ENCODE measurements at regions not wholly inside any gene's neighbourhood (a gene's known extent, or its start where the extent isn't known, plus 50 kb on each side); places are given as distances from the start of the nearest gene placed in this dataset.

GRCh38 chr4:188197566-188197965 lies 58.3 kb downstream of the TRIML1 start:
- DNase-seq = no peak

GRCh38 chr4:188198982-188199792 lies 59.9 kb downstream of the TRIML1 start:
- no peak for DNase-seq

- DNase-seq = no peak
These were observed 62.6 kb downstream of the TRIML1 start for GRCh38 chr4:188201851-188202250.

GRCh38 chr4:188206783-188207182 lies 67.5 kb downstream of the TRIML1 start:
- no peak for DNase-seq

- DNase-seq = no peak
These were observed 75.6 kb downstream of the TRIML1 start for GRCh38 chr4:188214861-188215260.

- no peak for DNase-seq
These were observed 79.2 kb downstream of the TRIML1 start for GRCh38 chr4:188218392-188218791.

GRCh38 chr4:188220006-188220405 lies 80.8 kb downstream of the TRIML1 start:
- no peak for DNase-seq

GRCh38 chr4:188221090-188221489 lies 81.8 kb downstream of the TRIML1 start:
- DNase-seq = no peak

GRCh38 chr4:188228279-188228678 lies 89.0 kb downstream of the TRIML1 start:
- no peak for DNase-seq

- no peak for DNase-seq
These were observed 93.2 kb downstream of the TRIML1 start for GRCh38 chr4:188232428-188232827.

GRCh38 chr4:188242041-188242440 lies 102.8 kb downstream of the TRIML1 start:
- no peak for DNase-seq

- no peak for DNase-seq
These were observed 106.4 kb downstream of the TRIML1 start for GRCh38 chr4:188245651-188246050.

GRCh38 chr4:188246488-188246887 lies 107.2 kb downstream of the TRIML1 start:
- DNase-seq = no peak

GRCh38 chr4:188254211-188254610 lies 115.0 kb downstream of the TRIML1 start:
- DNase-seq = no peak

GRCh38 chr4:188262464-188262863 lies 123.2 kb downstream of the TRIML1 start:
- no peak for DNase-seq

- no peak for DNase-seq
These were observed 124.1 kb downstream of the TRIML1 start for GRCh38 chr4:188263321-188263720.

- DNase-seq = no peak
These were observed 127.1 kb downstream of the TRIML1 start for GRCh38 chr4:188266386-188266785.

- no peak for DNase-seq
These were observed 129.1 kb downstream of the TRIML1 start for GRCh38 chr4:188268131-188268908.

- DNase-seq = no peak
These were observed 131.2 kb downstream of the TRIML1 start for GRCh38 chr4:188270273-188271069.

- no peak for DNase-seq
These were observed 136.4 kb downstream of the TRIML1 start for GRCh38 chr4:188275686-188276085.

- DNase-seq = no peak
These were observed 139.9 kb downstream of the TRIML1 start for GRCh38 chr4:188279184-188279583.

GRCh38 chr4:188282471-188283232 lies 143.4 kb downstream of the TRIML1 start:
- DNase-seq = no peak

Data from skin of body (tissue), 1 donor.